Upper lobe of right lung (tissue), 1 donor: ENCODE measurements at regions not wholly inside any gene's neighbourhood (a gene's known extent, or its start where the extent isn't known, plus 50 kb on each side); places are given as distances from the start of the nearest gene placed in this dataset.

Experiments
- ATAC-seq: fragments of 200-7000 bp; cut with Tn5 transposase; one replicate; pipeline ENCODE4 v1.9.1; 2020; ENCODE audit warnings: mild to moderate bottlenecking, moderate library complexity
- DNase-seq: peaks from one replicate; pipeline ENCODE4 v3.0.0-alpha.2; 2020
- H3K27ac ChIP-seq: fragments of 200-600 bp; one replicate; pipeline ENCODE4 v1.8.0; 2022
- H3K27me3 ChIP-seq: fragments of 200-600 bp; one replicate; pipeline ENCODE4 v1.8.0; 2022; ENCODE audit warnings: mild to moderate bottlenecking
- H3K36me3 ChIP-seq: fragments of 200-600 bp; one replicate; pipeline ENCODE4 v1.8.0; 2022
- H3K4me1 ChIP-seq: fragments of 200-600 bp; one replicate; pipeline ENCODE4 v1.8.0; 2022
- H3K4me3 ChIP-seq: fragments of 200-600 bp; one replicate; pipeline ENCODE4 v1.8.0; 2022; ENCODE audit warnings: mild to moderate bottlenecking
- H3K9me3 ChIP-seq: fragments of 200-600 bp; one replicate; pipeline ENCODE4 v1.8.0; 2022
- CTCF ChIP-seq: fragments of 200-600 bp; IDR thresholded peaks from one replicate; pipeline ENCODE4 v1.8.0; 2022; ENCODE audit warnings: antibody characterized with exemption
- intact Hi-C: fragments of 100-400 bp; cut with DNase I; formaldehyde crosslinking; loops from one replicate; pipeline ENCODE4 v1.11.0; 2022
- donor health status: DM: no; HTN: yes; CAD: no; lungs with severe emphysema.

- peak overlapping the region; percentile 19 for H3K4me3 ChIP-seq
These were observed 77.4 kb upstream of the MAST4 start for GRCh38 chr5:66518753-66519152.

GRCh38 chr5:66519626-66520025, 76.6 kb upstream of the MAST4 start:
- intact Hi-C loops: no loop called here
- no peaks in the 10 kb centered on the region for H3K36me3 ChIP-seq
- no peak overlapping the region for H3K4me3 ChIP-seq
- ATAC-seq: peak; percentile 53
- no peak for TF ChIP-seq CTCF
- DNase-seq: no peak
- H3K9me3 ChIP-seq: peaks cover 13% of the 10 kb centered on the region
- no peaks in the 10 kb centered on the region for H3K27me3 ChIP-seq
- H3K4me1 ChIP-seq: no peaks in the 10 kb centered on the region
- H3K27ac ChIP-seq: no peak overlapping the region

More at GRCh38 chr5:66518753-66519152, 77.4 kb upstream of the MAST4 start:
- no peaks in the 10 kb centered on the region for H3K4me1 ChIP-seq
- ATAC-seq (peak; percentile 78), DNase-seq (no peak)
- no peaks in the 10 kb centered on the region for H3K36me3 ChIP-seq
- peaks cover 13% of the 10 kb centered on the region for H3K9me3 ChIP-seq
- H3K27ac ChIP-seq: peak overlapping the region; percentile 65
- TF ChIP-seq CTCF: no peak
- intact Hi-C loops: no loop called here
- H3K27me3 ChIP-seq: no peaks in the 10 kb centered on the region

- Histone ChIP-seq H3K4me3 (no peak overlapping the region), H3K27me3 (no peaks in the 10 kb centered on the region), H3K36me3 (no peaks in the 10 kb centered on the region), H3K27ac (no peak overlapping the region), H3K4me1 (no peaks in the 10 kb centered on the region), H3K9me3 (peaks cover 13% of the 10 kb centered on the region)
- no peak for ATAC-seq
- intact Hi-C loops: no loop called here
- TF ChIP-seq CTCF: no peak
- DNase-seq: no peak
These were observed 75.3 kb upstream of the MAST4 start for GRCh38 chr5:66520854-66521253.

GRCh38 chr5:66527478-66528035, 68.6 kb upstream of the MAST4 start:
- no peaks in the 10 kb centered on the region for H3K4me1 ChIP-seq
- intact Hi-C loops: no loop called here
- H3K36me3 ChIP-seq: no peaks in the 10 kb centered on the region
- H3K27ac ChIP-seq: no peak overlapping the region
- H3K27me3 ChIP-seq: no peaks in the 10 kb centered on the region
- H3K4me3 ChIP-seq: no peak overlapping the region
- no peaks in the 10 kb centered on the region for H3K9me3 ChIP-seq
- ATAC-seq (no peak), DNase-seq (no peak)
- no peak for TF ChIP-seq CTCF

GRCh38 chr5:66529182-66529581, 67.0 kb upstream of the MAST4 start:
- H3K4me1 ChIP-seq: no peaks in the 10 kb centered on the region
- no peak for DNase-seq
- H3K9me3 ChIP-seq: no peaks in the 10 kb centered on the region
- no peak overlapping the region for H3K27ac ChIP-seq
- intact Hi-C loops: no loop called here
- no peak for TF ChIP-seq CTCF
- H3K27me3 ChIP-seq: no peaks in the 10 kb centered on the region
- no peaks in the 10 kb centered on the region for H3K36me3 ChIP-seq
- ATAC-seq: peak; percentile 79
- H3K4me3 ChIP-seq: no peak overlapping the region

- H3K36me3 ChIP-seq: no peaks in the 10 kb centered on the region
- intact Hi-C loops: no loop called here
- TF ChIP-seq CTCF: no peak
- H3K4me1 ChIP-seq: no peaks in the 10 kb centered on the region
- H3K27ac ChIP-seq: no peak overlapping the region
- ATAC-seq (peak; percentile 73), DNase-seq (no peak)
- H3K4me3 ChIP-seq: no peak overlapping the region
- H3K27me3 ChIP-seq: no peaks in the 10 kb centered on the region
- H3K9me3 ChIP-seq: no peaks in the 10 kb centered on the region
These were observed 66.5 kb upstream of the MAST4 start for GRCh38 chr5:66529704-66530103.
